ENCODE measurements at regions not wholly inside any gene's neighbourhood (a gene's known extent, or its start where the extent isn't known, plus 50 kb on each side); places are given as distances from the start of the nearest gene placed in this dataset.

DNA sequence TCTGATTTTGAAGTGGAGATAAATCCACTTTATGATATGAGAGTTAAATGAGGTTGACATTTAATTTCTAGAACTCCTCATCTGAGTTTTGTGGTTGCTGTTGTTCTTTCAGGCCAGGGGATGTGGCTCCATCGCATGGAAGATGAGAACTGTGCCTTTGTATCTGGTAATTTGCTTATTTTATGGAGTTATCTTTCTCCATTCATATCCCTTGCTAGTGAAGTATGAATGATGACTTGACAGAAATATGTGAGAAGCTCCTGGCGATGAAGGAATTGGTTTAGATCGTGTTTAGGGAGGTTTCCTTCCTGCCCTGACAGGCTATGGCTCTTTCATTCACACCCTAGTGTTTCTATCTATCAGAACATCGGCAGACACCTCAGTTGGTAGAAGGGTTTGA lies 393.7 kb downstream of the ETS1 start:
- Histone ChIP-seq H3F3A (ENCODE audit: insufficient read depth, low read length, poor library complexity, severe bottlenecking) (no peaks in the 10 kb centered on the region), H3K36me3 (ENCODE audit: insufficient read depth, low read length) (no peaks in the 10 kb centered on the region), H3K4me3 (ENCODE audit: low read length) (no peak overlapping the region), H3K9me2 (ENCODE audit: insufficient read depth, low read length) (no peaks in the 10 kb centered on the region), H3K27ac (ENCODE audit: low read length) (no peak overlapping the region), H3K9ac (ENCODE audit: low read length) (no peak overlapping the region), H3K4me2 (ENCODE audit: low read length) (no peak overlapping the region), H2AFZ (ENCODE audit: low read depth, low read length) (no peak overlapping the region), H3K27me3 (ENCODE audit: insufficient read depth, low read depth, low read length) (no peaks in the 10 kb centered on the region), H3K79me2 (replicated peaks; ENCODE audit: insufficient read depth, low read length) (no peaks in the 10 kb centered on the region), H4K20me1 (ENCODE audit: insufficient read depth) (no peaks in the 10 kb centered on the region), H3K9me3 (ENCODE audit: low read length) (no peaks in the 10 kb centered on the region)
- TF ChIP-seq EZH2 (IDR thresholded peaks at IDR 0.05; ENCODE audit: borderline replicate concordance, insufficient read depth, low read length, poor library complexity, severe bottlenecking) (no peak), MXI1 (conservative IDR thresholded peaks at IDR 0.05; ENCODE audit: poor library complexity, severe bottlenecking) (no peak), POLR2AphosphoS5 (IDR thresholded peaks at IDR 0.05) (no peak), RAD21 (conservative IDR thresholded peaks at IDR 0.05) (no peak), SMC3 (conservative IDR thresholded peaks at IDR 0.05; ENCODE audit: poor library complexity) (no peak), EP300 (conservative IDR thresholded peaks at IDR 0.05; ENCODE audit: poor library complexity, severe bottlenecking) (no peak), CTCF (IDR thresholded peaks at IDR 0.05; ENCODE audit: poor library complexity, severe bottlenecking) (no peak), TAF1 (IDR thresholded peaks at IDR 0.05; ENCODE audit: low read depth) (no peak)
- TF ChIP-seq, protein P1, sequence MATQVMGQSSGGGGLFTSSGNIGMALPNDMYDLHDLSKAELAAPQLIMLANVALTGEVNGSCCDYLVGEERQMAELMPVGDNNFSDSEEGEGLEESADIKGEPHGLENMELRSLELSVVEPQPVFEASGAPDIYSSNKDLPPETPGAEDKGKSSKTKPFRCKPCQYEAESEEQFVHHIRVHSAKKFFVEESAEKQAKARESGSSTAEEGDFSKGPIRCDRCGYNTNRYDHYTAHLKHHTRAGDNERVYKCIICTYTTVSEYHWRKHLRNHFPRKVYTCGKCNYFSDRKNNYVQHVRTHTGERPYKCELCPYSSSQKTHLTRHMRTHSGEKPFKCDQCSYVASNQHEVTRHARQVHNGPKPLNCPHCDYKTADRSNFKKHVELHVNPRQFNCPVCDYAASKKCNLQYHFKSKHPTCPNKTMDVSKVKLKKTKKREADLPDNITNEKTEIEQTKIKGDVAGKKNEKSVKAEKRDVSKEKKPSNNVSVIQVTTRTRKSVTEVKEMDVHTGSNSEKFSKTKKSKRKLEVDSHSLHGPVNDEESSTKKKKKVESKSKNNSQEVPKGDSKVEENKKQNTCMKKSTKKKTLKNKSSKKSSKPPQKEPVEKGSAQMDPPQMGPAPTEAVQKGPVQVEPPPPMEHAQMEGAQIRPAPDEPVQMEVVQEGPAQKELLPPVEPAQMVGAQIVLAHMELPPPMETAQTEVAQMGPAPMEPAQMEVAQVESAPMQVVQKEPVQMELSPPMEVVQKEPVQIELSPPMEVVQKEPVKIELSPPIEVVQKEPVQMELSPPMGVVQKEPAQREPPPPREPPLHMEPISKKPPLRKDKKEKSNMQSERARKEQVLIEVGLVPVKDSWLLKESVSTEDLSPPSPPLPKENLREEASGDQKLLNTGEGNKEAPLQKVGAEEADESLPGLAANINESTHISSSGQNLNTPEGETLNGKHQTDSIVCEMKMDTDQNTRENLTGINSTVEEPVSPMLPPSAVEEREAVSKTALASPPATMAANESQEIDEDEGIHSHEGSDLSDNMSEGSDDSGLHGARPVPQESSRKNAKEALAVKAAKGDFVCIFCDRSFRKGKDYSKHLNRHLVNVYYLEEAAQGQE (IDR thresholded peaks at IDR 0.05; ENCODE audit: borderline replicate concordance): no peak

GRCh38 chr11:128190312-128190711 lies 397.0 kb downstream of the ETS1 start:
- no peaks in the 10 kb centered on the region for H3K79me2 ChIP-seq (replicated peaks; ENCODE audit: insufficient read depth, low read length)
- no peak overlapping the region for H3K4me3 ChIP-seq (ENCODE audit: low read length)
- H3K36me3 ChIP-seq (ENCODE audit: insufficient read depth, low read length): no peaks in the 10 kb centered on the region
- H3K9me2 ChIP-seq (ENCODE audit: insufficient read depth, low read length): no peaks in the 10 kb centered on the region
- no peak overlapping the region for H3K27ac ChIP-seq (ENCODE audit: low read length)
- H3K9me3 ChIP-seq (ENCODE audit: low read length): no peaks in the 10 kb centered on the region
- H4K20me1 ChIP-seq (ENCODE audit: insufficient read depth): no peaks in the 10 kb centered on the region
- H3K9ac ChIP-seq (ENCODE audit: low read length): no peak overlapping the region
- no peak overlapping the region for H3K4me2 ChIP-seq (ENCODE audit: low read length)
- TF ChIP-seq EZH2 (IDR thresholded peaks at IDR 0.05; ENCODE audit: borderline replicate concordance, insufficient read depth, low read length, poor library complexity, severe bottlenecking): no peak
- H3F3A ChIP-seq (ENCODE audit: insufficient read depth, low read length, poor library complexity, severe bottlenecking): no peaks in the 10 kb centered on the region
- no peaks in the 10 kb centered on the region for H3K27me3 ChIP-seq (ENCODE audit: insufficient read depth, low read depth, low read length)
- H2AFZ ChIP-seq (ENCODE audit: low read depth, low read length): no peak overlapping the region

DNA sequence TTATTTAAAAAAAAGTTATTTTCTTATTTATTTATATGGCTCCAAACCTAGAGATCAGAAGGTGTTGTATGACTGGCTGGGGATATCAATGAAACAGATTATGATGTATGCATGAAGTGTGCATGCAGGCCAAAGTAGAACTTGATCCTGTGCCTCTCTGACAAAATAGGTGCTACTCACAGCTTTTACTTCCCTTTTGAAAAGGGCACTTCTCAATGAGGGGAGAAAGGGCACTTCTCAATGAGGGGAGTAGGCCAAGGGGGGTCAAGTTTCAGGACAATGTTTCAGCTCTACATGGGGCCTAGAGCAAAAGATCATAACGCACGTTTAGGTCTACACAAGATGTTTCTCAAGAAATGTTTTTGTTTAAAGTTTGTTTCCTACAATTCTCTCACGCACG lies 397.5 kb downstream of the ETS1 start:
- Histone ChIP-seq H3K27me3 (ENCODE audit: insufficient read depth, low read depth, low read length) (no peaks in the 10 kb centered on the region), H3K9ac (ENCODE audit: low read length) (no peak overlapping the region), H3K36me3 (ENCODE audit: insufficient read depth, low read length) (no peaks in the 10 kb centered on the region), H3K4me2 (ENCODE audit: low read length) (no peak overlapping the region), H3K27ac (ENCODE audit: low read length) (no peak overlapping the region), H3K79me2 (replicated peaks; ENCODE audit: insufficient read depth, low read length) (no peaks in the 10 kb centered on the region), H3F3A (ENCODE audit: insufficient read depth, low read length, poor library complexity, severe bottlenecking) (no peaks in the 10 kb centered on the region), H2AFZ (ENCODE audit: low read depth, low read length) (no peak overlapping the region), H3K9me2 (ENCODE audit: insufficient read depth, low read length) (no peaks in the 10 kb centered on the region), H4K20me1 (ENCODE audit: insufficient read depth) (no peaks in the 10 kb centered on the region), H3K4me3 (ENCODE audit: low read length) (no peak overlapping the region), H3K9me3 (ENCODE audit: low read length) (no peaks in the 10 kb centered on the region)
- TF ChIP-seq TAF1 (IDR thresholded peaks at IDR 0.05; ENCODE audit: low read depth) (no peak), SMC3 (conservative IDR thresholded peaks at IDR 0.05; ENCODE audit: poor library complexity) (no peak), EP300 (conservative IDR thresholded peaks at IDR 0.05; ENCODE audit: poor library complexity, severe bottlenecking) (no peak), MXI1 (conservative IDR thresholded peaks at IDR 0.05; ENCODE audit: poor library complexity, severe bottlenecking) (no peak), EZH2 (IDR thresholded peaks at IDR 0.05; ENCODE audit: borderline replicate concordance, insufficient read depth, low read length, poor library complexity, severe bottlenecking) (no peak)
- TF ChIP-seq, protein P1 (IDR thresholded peaks at IDR 0.05; ENCODE audit: borderline replicate concordance): no peak
